NCI-H524 treated with DMSO at 0.1 percent for 48 hours (cell line): ENCODE measurements at regions not wholly inside any gene's neighbourhood (a gene's known extent, or its start where the extent isn't known, plus 50 kb on each side); places are given as distances from the start of the nearest gene placed in this dataset.
"Not testable (repeated sequence)": the region's sequence is repeated elsewhere in the genome, so short reads cannot be mapped to it uniquely, and the experiment has no call there.

ENCODE experiments used
- DNase-seq: peaks from one replicate; lab custom pipeline; 2025; lab: John Stamatoyannopoulos, UW

DNA sequence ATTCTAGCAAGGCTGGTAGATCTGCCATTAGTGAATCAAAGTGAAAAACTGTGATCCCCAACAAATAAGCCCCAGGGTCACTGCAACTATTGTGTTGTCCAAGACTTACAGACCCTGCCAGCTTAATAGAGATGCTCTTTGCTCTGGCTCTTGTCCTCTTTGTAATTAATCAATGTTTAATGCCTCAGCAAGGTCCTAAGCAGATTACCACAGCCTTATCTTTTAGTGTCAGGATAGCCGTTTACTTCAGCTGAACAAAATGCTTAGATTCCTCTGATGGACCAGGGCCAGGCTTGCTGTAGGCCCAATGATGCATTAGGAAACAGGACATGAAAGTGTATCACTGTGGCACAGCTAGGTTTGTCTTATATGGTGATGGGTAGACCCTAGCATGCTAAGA is 353.3 kb downstream of the HACE1 start:
- no peak for DNase-seq

DNA sequence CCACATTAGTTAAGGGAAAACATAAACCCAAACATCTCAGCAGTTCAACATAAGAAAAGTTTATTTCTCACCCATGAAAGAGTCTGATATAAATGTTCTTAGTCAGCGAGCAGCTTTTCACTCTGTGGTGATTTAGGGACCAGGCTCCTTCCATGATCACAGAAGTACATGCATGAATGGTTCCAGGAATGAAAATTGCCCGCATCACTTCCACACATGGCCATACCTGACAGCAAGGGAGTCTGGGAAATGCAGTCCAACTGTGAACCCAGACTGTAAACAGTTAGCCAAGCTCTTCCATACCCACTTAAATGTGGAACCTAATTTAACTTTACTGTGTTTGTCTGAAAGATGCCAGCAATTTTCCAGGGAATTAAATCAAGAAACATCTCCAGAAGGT is 353.9 kb downstream of the HACE1 start:
- no peak for DNase-seq

DNA sequence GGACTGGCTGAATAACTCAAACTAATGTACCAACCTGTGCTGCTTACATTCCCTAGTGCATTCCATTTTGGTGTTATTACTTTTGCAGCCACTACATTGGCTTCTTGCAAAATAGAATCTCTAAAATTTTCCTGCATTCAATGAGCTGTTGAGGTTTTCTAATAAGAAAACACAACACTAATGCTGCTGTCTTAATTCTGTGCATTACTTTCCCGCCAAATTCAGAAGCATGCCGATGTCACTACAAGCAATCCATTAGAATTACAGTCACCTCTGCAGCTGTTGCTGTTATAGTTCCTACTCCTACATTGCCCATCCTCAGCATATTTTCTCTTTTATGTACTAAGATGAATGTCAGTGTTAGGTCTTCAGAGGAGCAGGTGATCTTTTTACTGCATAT is 359.5 kb downstream of the HACE1 start:
- no peak for DNase-seq

DNA sequence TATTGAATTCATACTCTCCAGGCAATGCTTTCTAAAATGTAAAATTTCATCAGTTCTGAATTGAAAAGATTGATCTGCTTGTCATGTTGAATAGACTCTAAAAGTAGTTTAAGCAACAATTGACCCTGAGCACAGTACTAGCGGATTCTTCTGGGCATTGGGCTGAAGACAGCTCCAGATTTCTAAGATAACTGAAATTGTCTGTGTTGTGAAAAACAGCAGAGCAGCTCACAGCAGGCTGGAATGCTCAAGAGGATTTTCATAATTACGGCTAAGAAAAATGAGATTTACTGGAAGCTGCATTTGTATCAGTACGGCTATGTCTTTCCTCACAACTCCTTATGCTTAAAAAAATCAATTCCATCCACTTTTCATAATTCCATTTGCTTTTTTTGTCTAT is 373.7 kb downstream of the HACE1 start:
- no peak for DNase-seq

DNA sequence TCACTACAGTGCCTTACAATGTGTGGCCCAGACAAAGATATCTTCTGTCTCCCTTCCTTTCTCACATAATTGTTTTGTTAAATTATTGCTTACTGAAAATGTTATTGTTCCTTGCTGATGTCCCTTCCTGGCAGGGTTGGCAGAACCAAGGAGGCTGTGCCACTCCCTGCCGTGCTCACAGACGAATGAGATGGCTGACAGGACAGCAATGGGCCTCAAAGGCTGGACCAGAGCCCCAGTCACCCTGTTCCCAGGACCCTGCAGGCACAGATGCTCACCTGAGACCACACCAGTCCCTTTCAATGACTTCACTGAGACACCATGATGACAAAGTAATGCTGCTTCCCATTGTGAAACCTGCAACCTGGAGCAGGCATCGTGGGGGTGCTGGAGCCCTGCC is 375.1 kb downstream of the HACE1 start:
- no peak for DNase-seq

DNA sequence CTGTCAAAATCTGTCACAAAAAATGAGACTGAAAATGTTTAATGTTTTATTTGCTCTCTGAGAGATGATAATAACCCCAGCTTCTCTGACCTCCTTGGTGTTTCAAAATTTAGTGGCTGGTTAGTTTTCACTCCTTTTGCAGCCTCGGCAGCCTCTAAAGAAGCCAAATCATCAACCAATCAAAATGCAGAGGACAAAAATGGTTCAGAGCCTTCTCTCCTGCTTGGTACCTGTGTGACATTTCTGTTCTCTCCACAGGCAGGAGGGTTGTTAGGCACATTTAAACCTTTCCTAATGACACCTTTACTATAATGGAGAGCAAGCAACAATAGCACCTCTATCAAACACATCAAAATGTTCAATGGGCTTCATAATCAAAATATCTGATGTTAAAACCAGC is 375.5 kb downstream of the HACE1 start:
- no peak for DNase-seq

DNA sequence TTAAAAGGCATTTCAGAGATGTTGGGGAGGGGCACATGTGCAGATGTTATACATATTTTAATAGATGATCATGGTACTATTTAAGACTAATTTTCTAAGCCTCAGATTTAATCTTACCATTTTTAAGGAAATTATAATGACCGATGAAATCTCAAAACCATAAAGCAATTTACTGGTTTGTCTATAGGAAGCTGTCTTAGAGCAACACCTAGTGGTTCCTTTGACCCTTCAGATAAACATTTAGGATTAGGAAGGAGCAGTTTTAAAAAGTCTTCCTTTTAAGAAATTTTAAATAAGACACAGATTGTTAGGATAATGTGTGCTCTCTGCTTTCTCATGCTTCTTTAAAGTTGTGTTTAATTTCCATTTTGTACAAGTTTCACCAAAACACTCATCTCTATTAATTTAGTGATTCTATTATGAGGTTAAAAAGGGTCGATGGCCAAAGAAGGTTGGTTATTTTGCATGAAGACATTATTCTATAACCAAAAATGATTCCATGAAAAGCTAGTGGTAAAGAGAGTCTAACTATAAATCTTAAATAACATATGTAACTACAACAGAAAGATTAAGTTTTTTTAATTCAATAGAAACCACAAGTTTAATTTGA is 376.4 kb downstream of the HACE1 start:
- DNase-seq, result no peak

DNA sequence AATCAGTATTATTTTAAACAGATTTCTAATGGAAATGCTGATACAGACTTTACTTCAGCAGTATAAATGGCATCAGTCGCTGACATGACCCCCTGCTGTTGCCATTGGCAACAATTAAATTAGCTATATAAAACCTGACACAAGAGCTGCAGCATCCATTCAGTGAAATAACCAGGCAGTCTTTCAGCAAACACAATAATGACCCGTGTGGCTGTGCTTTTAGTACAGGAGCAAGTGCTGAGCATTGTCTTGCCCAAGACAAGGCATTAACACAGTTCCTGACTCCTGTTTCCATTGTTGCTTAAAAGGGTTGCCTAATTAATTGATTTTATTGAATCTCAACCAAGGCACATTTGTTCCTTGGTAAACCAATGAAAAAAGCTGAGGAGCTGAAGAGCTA is 382.1 kb downstream of the HACE1 start:
- no peak for DNase-seq

DNA sequence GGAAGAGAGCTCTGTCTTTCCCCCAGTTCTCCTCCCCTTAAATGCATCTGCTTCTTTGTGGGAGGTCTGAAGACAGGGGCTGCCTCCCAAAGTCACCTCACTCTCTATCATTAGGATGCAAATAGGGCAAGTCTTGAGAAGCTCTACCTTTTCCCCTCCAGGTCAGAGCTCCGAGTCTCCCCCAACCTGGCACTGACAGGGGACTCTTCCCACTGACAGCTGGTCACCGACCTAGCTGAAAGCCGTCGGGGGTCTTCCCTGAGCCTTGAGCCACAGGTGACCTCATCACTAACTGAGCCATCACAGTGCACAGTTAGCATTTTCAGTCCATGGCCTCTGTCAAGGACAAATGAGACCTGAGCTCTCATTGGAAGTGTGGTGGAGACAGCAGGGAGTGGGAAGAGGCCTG is 386.7 kb downstream of the HACE1 start:
- no peak for DNase-seq

DNA sequence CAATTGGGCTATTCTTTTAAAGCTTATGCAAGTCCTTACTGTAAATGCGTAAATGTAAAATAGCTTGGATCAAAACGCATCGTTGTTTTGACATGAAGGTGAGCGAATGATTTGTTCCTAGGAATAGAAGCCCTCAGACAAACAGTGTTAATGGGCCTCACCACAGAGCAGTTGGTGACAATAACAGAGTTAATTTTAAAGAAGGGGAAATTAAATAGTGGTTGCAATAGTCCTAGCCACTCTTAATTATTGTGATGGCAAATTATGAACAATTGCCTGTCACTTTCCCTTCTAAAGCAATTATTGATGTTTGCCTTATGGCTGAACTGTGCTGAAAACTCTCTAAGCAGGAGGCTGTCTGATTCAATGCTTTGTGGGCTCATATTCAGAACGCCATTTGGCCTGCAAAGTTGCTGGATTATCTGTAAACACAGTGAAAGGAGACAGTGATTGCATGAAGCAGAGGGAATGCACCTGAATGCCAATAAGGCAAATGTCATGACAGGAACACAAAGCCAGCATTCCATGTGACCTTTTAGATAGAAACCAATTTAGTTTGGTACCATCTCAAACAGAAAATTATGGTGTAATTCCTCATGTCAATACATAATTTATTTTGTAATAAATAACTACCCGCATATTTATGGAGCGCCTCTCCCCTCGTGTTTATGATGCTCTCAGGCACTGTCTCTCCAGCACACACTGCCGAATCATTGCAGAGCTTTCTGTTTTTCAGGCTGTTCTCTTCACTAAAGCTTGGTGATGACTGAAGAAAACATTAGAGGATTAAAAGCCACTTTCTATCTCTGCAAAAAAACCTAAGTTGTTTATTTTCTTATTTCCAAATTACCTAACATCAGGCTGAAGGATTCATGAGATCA is 387.5 kb downstream of the HACE1 start:
- no peak for DNase-seq

DNA sequence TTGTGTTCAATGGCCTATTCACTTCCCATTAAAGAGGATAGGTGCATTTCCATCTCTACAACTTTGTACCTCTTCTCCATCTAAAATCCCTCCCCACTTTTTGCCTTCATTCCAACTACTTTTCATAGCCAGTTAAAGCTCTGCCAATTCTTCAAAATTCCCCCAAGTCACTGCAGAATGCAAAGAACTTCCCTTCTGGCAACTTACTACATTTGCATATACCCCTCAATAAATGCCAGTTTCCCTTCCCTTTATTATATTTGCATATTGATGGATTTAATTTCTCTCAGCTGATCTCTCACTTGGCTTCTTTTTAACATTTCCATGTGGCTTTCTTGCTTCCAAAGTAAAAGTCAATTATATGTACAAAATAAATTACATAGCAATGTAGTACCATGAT is 393.4 kb downstream of the HACE1 start:
- DNase-seq, result no peak

DNA sequence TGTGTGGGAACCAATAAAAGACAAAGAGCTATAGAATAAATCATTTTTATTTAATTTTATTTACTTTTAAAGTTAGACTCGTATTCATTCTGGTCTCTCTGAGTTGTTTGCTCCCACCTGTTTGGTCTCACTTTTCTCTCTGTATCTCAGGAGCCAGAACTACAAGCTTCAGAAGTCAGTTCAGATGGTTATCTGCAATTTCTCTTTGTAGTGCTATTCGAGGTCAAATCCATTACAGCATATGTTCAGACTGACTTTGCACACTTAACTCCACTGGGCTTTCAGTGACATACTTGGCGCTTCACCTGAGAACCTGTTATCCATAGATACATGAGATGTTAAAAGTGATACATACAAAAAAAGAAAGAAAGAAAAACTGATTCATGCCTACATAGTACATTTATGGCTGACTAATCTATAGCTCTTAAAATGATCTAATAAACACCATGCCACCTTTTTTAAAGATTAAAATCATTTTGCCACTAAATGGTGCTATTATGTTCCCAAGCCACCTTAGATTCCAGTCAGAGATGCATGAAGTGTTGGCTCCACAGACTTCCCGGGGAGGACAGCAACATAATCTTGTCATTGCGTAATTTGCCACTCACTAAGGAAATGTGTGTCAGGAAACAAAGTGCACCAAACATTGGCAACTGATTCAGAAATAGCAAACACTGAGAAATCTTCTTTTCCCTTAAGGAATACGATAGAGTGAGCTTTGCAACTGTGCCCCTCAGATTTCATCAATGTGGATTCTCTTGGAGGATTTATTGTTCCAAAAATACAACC is 396.7 kb downstream of the HACE1 start:
- no peak for DNase-seq

DNA sequence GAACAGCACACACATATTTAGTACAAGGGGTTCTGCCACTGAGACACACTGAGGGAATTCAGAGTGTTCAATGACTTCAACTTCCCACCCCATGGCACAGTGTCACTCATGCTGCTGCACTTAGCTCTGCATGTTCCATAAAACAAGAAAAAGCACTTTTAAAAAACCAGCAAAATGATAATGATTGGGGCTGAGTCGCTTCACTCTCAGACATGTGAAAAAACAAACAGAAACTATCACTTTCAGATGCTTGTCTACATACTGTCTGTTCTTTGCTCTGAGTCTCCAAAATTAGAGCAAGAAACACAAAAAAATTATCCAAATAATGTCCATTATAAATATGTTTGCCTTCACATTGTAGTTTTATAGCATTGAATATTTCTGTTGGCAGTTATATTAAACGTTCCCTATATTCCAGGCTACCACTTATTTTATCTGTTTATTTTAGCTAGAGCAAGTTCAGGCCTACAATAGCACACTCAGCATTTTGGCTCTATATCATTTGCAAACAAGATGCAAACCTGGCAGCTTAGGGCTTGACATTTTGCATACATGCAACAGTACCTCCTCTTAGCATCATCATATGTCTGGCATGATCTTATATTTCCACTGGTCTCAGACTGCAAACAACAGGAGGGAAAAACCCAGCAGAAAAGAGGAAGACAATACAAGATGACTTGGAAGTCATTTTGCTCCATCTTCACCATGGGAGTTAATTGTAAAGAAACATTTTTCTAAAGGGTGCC is 398.8 kb downstream of the HACE1 start:
- no peak for DNase-seq

DNA sequence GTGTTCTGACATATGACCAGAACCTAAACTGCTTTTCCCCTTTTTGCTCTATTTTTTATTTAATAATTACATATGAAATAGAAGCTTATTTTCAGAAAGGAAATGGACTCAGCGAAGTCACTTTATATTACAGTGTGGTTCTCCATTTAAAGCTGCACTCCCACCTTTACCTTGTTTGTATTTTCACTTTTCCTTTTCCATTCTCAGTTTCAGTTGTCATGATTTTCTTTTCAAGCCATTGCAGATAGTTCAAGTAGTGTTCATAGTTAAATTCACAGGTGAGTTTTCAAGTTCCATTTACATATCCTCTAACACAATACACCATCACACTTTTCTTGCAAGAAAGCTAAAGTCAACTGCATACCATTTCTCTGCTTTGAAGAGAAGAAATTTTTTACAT is 400.2 kb downstream of the HACE1 start:
- no peak for DNase-seq

DNA sequence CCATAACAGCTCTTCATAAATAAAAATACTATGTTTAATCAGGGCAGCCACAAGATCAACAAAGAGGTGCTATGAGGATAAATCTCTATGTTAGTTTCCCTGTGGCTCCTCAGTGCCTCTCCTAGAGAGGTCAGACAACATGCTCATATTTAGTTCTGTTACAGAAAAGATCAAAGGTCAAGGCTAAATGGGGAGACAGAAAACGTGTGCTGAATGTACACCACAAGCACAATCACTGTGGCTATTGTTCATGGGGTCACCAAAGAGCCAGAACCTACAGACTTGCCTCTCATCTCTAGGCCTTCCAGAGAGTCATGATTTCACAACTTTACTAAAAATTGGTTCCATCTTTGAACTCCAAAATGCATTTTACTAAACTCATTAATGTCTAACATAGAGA is 409.8 kb downstream of the HACE1 start:
- no peak for DNase-seq

DNA sequence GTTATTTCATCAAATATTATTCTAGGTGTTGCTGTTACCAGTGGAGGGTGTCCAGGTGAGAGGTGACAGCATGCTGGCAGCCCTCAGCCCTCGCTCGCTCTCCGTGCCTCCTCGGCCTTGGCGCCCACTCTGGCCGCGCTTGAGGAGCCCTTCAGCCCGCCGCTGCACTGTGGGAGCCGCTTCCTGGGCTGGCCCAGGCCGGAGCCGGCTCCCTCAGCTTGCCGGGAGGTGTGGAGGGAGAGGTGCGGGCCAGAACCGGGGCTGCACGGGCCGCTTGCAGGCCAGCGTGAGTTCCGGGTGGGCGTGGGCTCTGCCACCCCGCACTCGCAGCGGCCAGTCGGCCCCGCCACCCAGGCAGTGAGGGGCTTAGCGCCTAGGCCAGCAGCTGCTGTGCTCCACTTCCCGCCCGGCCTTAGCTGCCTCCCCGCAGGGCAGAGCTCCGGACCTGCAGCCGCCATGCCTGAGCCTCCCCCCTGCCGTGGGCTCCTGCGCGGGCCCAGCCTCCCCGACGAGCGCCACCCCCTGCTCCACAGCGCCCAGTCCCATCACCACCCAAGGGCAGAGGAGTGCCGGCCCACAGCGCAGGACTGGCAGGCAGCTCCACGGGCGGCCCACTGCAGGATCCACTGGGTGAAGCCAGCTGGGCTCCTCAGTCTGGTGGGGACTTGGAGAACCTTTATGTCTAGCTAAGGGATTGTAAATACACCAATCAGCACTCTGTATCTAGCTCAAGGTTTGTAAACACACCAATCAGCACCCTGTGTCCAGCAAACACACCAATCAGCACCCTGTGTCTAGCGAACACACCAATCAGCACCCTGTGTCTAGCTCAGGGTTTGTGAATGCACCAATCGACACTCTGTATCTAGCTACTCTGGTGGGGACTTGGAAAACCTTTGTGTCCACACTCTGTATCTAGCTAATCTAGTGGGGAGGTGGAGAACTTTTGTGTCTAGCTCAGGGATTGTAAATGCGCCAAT is 413.3 kb downstream of the HACE1 start:
- DNase-seq, result not testable (repeated sequence)

DNA sequence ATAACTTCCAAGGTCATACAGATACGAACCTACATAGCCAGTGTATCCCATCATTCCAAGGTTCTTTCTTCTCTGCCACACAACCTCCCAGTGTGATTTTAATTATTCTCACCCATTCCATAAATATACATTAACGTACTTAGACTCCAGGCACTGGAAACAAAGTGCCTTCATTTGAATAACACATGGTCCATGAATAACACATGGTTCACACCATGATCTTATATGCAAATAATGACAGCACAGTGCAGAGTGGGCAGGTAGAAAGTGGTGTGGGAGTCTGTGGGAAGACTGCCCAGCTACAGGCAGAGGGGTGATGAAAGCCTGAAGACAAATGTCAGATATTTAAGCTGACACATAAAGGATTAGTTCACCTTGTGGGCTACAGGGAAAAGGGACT is 425.2 kb downstream of the HACE1 start:
- no peak for DNase-seq

DNA sequence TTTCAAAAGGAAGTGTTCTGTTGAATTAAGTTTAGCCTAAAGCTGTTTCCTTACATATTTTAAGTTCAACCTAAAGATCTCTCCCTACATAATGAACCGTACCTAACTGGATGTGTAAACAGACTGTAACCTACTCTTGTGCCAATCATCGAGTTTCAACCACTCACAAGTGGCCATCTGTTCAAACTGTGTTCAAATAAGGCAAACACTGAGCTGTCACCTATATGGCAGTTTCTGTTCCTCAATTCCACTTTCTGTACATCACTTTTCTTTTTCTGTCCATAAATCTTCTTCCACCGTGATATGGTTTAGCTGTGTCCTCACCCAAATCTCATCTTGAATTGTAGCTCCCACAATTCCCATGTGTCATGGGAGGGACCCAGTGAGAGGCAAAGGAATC is 428.6 kb downstream of the HACE1 start:
- DNase-seq, result no peak

DNA sequence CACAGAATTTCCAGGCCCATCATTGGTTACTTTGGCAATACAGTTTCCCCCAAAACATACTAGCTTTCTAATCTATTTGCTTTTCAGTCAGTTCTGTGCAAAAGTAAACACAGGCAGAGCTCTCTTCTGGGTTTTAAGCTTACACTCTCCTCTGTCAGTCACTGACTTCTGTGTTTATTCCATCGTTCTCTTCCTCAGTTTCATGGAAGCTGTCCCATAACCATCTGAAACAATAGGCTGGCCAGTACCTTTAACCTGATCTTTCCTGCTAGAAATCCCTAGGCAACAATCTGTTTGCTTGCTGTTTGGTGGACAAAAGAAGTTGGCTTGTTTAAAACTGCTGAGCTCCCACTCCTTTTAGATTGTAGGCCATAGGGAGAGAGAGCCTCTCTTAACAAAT is 431.5 kb downstream of the HACE1 start:
- DNase-seq, result no peak

DNA sequence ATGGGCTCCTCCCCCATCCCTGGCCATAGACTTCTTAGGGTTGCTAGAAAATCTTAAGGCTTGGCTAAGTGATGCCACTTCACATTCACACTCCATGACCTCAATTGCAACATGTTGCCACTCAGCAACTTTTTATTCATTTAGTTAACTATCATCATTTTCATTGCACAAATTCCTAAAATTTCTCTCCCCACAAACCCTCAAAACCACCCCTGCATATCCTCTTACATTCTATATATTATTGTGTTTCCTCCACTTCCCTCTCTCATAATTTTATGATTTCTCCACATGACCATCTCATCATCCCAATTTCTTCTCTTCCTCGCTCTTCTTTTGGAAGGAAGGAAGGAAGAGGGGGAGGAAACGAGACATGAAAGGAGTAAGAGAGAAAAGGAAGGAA is 436.0 kb downstream of the HACE1 start:
- DNase-seq, result no peak

DNA sequence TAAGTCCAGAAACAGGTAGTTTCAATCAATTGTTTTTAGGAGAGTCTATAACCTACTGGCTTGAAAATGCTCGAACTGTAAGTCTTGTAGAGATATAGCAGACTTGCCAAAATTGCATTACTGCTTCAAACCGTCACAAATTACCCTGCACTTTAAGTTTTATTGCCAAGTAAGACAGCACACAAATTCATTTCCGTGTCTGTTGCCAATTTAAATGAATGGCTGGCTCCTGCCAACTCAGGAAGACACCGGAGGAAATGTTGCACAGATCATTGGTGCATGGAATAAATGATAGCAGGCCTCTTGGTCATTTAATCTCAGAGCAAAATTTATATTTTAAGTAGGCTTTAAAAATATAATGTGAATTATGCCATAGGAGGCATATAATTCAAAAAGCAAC is 438.1 kb downstream of the HACE1 start:
- DNase-seq, result no peak
